GM12891 (cell line): ENCODE measurements at regions not wholly inside any gene's neighbourhood (a gene's known extent, or its start where the extent isn't known, plus 50 kb on each side); places are given as distances from the start of the nearest gene placed in this dataset.
"Not testable (repeated sequence)": the region's sequence is repeated elsewhere in the genome, so short reads cannot be mapped to it uniquely, and the experiment has no call there.

Source experiments
- POLR2AphosphoS5 ChIP-seq: IDR thresholded peaks from 2 replicates; pipeline ENCODE4 v1.6.1; 2011; ENCODE audit warnings: low read depth, low read length, control low read depth
- SPI1 ChIP-seq: IDR thresholded peaks from 2 replicates; pipeline ENCODE4 v1.6.1; 2011; ENCODE audit warnings: low read depth, low read length, control low read depth
- TAF1 ChIP-seq: IDR thresholded peaks from 2 replicates; pipeline ENCODE4 v1.6.1; 2011; ENCODE audit warnings: low read depth, low read length, control low read depth

- TF ChIP-seq SPI1, TAF1, POLR2AphosphoS5: not testable (repeated sequence)
These were observed 112.8 kb downstream of the CGGBP1 start for GRCh38 chr3:87946007-87946406.
